Activated T-cell treated with anti-CD3 and anti-CD28 coated beads, Interleukin-2, amount 50 U/mL, for 1 hour (primary cell): ENCODE measurements at regions not wholly inside any gene's neighbourhood (a gene's known extent, or its start where the extent isn't known, plus 50 kb on each side); places are given as distances from the start of the nearest gene placed in this dataset.
"Not testable (repeated sequence)": the region's sequence is repeated elsewhere in the genome, so short reads cannot be mapped to it uniquely, and the experiment has no call there.

Source experiments
- DNase-seq: peaks from one replicate; pipeline ENCODE4 v3.0.0-alpha.2; 2020

GRCh38 chr7:34337163-34337562 is 320.9 kb upstream of the NPSR1 start:
- DNase-seq, result no peak

- DNase-seq, result no peak
Measured at GRCh38 chr7:34338961-34339526, 319.0 kb upstream of the NPSR1 start.

- DNase-seq, result no peak
Measured at GRCh38 chr7:34341326-34341725, 316.7 kb upstream of the NPSR1 start.

GRCh38 chr7:34342387-34342786 is 315.6 kb upstream of the NPSR1 start:
- DNase-seq, result no peak

- no peak for DNase-seq
Measured at GRCh38 chr7:34343667-34344066, 314.4 kb upstream of the NPSR1 start.

GRCh38 chr7:34354011-34354410 is 304.0 kb upstream of the NPSR1 start:
- DNase-seq, result no peak

- DNase-seq, result no peak
Measured at GRCh38 chr7:34354899-34355298, 303.1 kb upstream of the NPSR1 start.

- DNase-seq, result no peak
Measured at GRCh38 chr7:34357068-34357467, 300.9 kb upstream of the NPSR1 start.

GRCh38 chr7:34357946-34358345 is 300.1 kb upstream of the NPSR1 start:
- DNase-seq, result no peak

- DNase-seq, result not testable (repeated sequence)
Measured at GRCh38 chr7:34358578-34358977, 299.4 kb upstream of the NPSR1 start.

- no peak for DNase-seq
Measured at GRCh38 chr7:34361663-34362250, 296.3 kb upstream of the NPSR1 start.

- no peak for DNase-seq
Measured at GRCh38 chr7:34362621-34363020, 295.4 kb upstream of the NPSR1 start.

- DNase-seq, result no peak
Measured at GRCh38 chr7:34364130-34364529, 293.9 kb upstream of the NPSR1 start.

- DNase-seq, result no peak
Measured at GRCh38 chr7:34365011-34365410, 293.0 kb upstream of the NPSR1 start.

- no peak for DNase-seq
Measured at GRCh38 chr7:34365611-34366010, 292.4 kb upstream of the NPSR1 start.

GRCh38 chr7:34371922-34372321 is 286.1 kb upstream of the NPSR1 start:
- no peak for DNase-seq

GRCh38 chr7:34373940-34374339 is 284.1 kb upstream of the NPSR1 start:
- no peak for DNase-seq

GRCh38 chr7:34382166-34382893 is 275.7 kb upstream of the NPSR1 start:
- DNase-seq, result no peak

- no peak for DNase-seq
Measured at GRCh38 chr7:34385384-34385783, 272.6 kb upstream of the NPSR1 start.

GRCh38 chr7:34389332-34390078 is 268.5 kb upstream of the NPSR1 start:
- DNase-seq, result no peak

GRCh38 chr7:34390103-34390502 is 267.9 kb upstream of the NPSR1 start:
- no peak for DNase-seq

GRCh38 chr7:34392972-34393371 is 265.0 kb upstream of the NPSR1 start:
- DNase-seq, result no peak

- DNase-seq, result no peak
Measured at GRCh38 chr7:34396437-34397064, 261.5 kb upstream of the NPSR1 start.
